SK-N-SH (cell line): ENCODE measurements at regions not wholly inside any gene's neighbourhood (a gene's known extent, or its start where the extent isn't known, plus 50 kb on each side); places are given as distances from the start of the nearest gene placed in this dataset.

Source experiments
- CTCF ChIA-PET: fragments of 300-600, 350-600 bp; formaldehyde crosslinking; extraction: SDS; loops from one replicate; lab custom pipeline; 2021; lab: Yijun Ruan, JAX
- POLR2A ChIA-PET: fragments of 350-600 bp; sonication (Branson Sonifier 250); formaldehyde crosslinking; extraction: SDS; loops from one replicate; lab custom pipeline; 2020; ENCODE audit warnings: antibody characterized with exemption, inconsistent platforms; lab: Yijun Ruan, JAX
- DNase-seq: peaks from one replicate; pipeline ENCODE4 v3.0.0; 2012
- H2AFZ ChIP-seq: fragments of 200-600 bp; sonication (generic); 2 replicates; pipeline ENCODE4 v1.8.1; 2016; ENCODE audit warnings: antibody characterized with exemption, mild to moderate bottlenecking, low read depth
- H3F3A ChIP-seq: fragments of 200-600 bp; sonication (generic); replicated peaks from 2 replicates; pipeline ENCODE3; 2016; ENCODE audit warnings: antibody characterized with exemption, mild to moderate bottlenecking; ENCODE audit not compliant: insufficient read depth
- H3K27ac ChIP-seq, 2 experiments: fragments of 200-500 bp in 1 of 2; fragments of 200-600 bp in 1 of 2; sonication (Bioruptor generic) in 1 of 2; sonication (generic), shearing (Covaris generic) in 1 of 2; 2 replicates each; pipeline versions ENCODE4 v1.5.1 to v1.6.1; 2014 to 2016; ENCODE audit warnings: low read depth in 2 of 2, inconsistent platforms in 1 of 2, low read length in 1 of 2, mild to moderate bottlenecking in 1 of 2, mixed read lengths in 1 of 2
- H3K27me3 ChIP-seq: fragments of 200-600 bp; sonication (generic), shearing (Covaris generic); 2 replicates; pipeline ENCODE4 v1.6.1; 2016; ENCODE audit warnings: mixed run types; ENCODE audit not compliant: insufficient read depth
- H3K36me3 ChIP-seq, 2 experiments: fragments of 200-500 bp in 1 of 2; fragments of 200-600 bp in 1 of 2; sonication (Bioruptor generic) in 1 of 2; sonication (generic) in 1 of 2; replicated peaks in 1 of 2; 2 replicates each; pipeline versions ENCODE3 to v1.5.1; 2014 to 2016; ENCODE audit warnings: low read length in 1 of 2, mild to moderate bottlenecking in 1 of 2; ENCODE audit not compliant: insufficient read depth in 2 of 2, control insufficient read depth in 1 of 2
- H3K4me1 ChIP-seq, 2 experiments: fragments of 200-500 bp in 1 of 2; fragments of 200-600 bp in 1 of 2; sonication (Bioruptor generic) in 1 of 2; sonication (generic), shearing (Covaris generic) in 1 of 2; 2 replicates each; pipeline versions ENCODE4 v1.5.1 to v1.6.1; 2014 to 2016; ENCODE audit warnings: low read depth in 1 of 2, low read length in 1 of 2, mixed run types in 1 of 2; ENCODE audit not compliant: insufficient read depth in 2 of 2, control insufficient read depth in 1 of 2
- H3K4me2 ChIP-seq: fragments of 200-600 bp; sonication (generic), shearing (Covaris generic); 2 replicates; pipeline ENCODE4 v1.6.1; 2017; ENCODE audit warnings: mixed run types
- H3K4me3 ChIP-seq, 2 experiments: fragments of 200-500 bp in 1 of 2; fragments of 200-600 bp in 1 of 2; sonication (Bioruptor generic) in 1 of 2; sonication (generic), shearing (Covaris generic) in 1 of 2; 2 replicates each; pipeline versions ENCODE4 v1.5.1 to v1.8.1; 2014 to 2016; ENCODE audit warnings: low read depth in 2 of 2, inconsistent platforms in 1 of 2, low read length in 1 of 2, mild to moderate bottlenecking in 1 of 2, mixed read lengths in 1 of 2, moderate library complexity in 1 of 2
- H3K79me2 ChIP-seq: fragments of 200-600 bp; sonication (generic); 2 replicates; pipeline ENCODE4 v1.8.1; 2017; ENCODE audit warnings: mild to moderate bottlenecking; ENCODE audit not compliant: insufficient read depth
- H3K9ac ChIP-seq: fragments of 200-600 bp; sonication (generic); 2 replicates; pipeline ENCODE4 v1.6.1; 2017; ENCODE audit warnings: mixed run types
- H3K9me2 ChIP-seq: fragments of 200-600 bp; sonication (generic); 2 replicates; pipeline ENCODE4 v1.6.1; 2017; ENCODE audit warnings: mixed run types
- H3K9me3 ChIP-seq: fragments of 200-600 bp; sonication (generic); 2 replicates; pipeline ENCODE4 v1.6.1; 2017; ENCODE audit warnings: mixed run types, mild to moderate bottlenecking, moderate library complexity
- H4K20me1 ChIP-seq: fragments of 200-600 bp; sonication (generic); 2 replicates; pipeline ENCODE4 v1.6.1; 2017; ENCODE audit warnings: mild to moderate bottlenecking, mixed run types; ENCODE audit not compliant: insufficient read depth
- ELF1 ChIP-seq: IDR thresholded peaks from 2 replicates; pipeline ENCODE4 v1.4.0; 2012
- EP300 ChIP-seq, 2 experiments: IDR thresholded peaks; 2 replicates each; pipeline versions ENCODE4 v1.4.0 to v1.6.1; 2012; ENCODE audit warnings: borderline replicate concordance in 1 of 2, low read depth in 1 of 2, low read length in 1 of 2
- EZH2phosphoT487 ChIP-seq: fragments of 200-600 bp; sonication (generic); IDR thresholded peaks from 2 replicates; pipeline ENCODE4 v1.6.1; 2017; ENCODE audit warnings: low read depth, mixed run types, mild to moderate bottlenecking, antibody characterized with exemption, moderate library complexity, borderline replicate concordance
- FOXM1 ChIP-seq: IDR thresholded peaks from 2 replicates; pipeline ENCODE4 v1.4.0; 2012; ENCODE audit warnings: low read depth, mild to moderate bottlenecking
- GABPA ChIP-seq: IDR thresholded peaks from 2 replicates; pipeline ENCODE4 v1.4.0; 2012; ENCODE audit warnings: low read depth, mild to moderate bottlenecking
- GATA2 ChIP-seq: sonication (generic); formaldehyde crosslinking; IDR thresholded peaks from 2 replicates; pipeline ENCODE4 v1.5.0; 2020; ENCODE audit warnings: mild to moderate bottlenecking, missing genetic modification reagents
- MXI1 ChIP-seq: IDR thresholded peaks from 2 replicates; pipeline ENCODE4 v1.6.1; 2012; ENCODE audit warnings: mild to moderate bottlenecking, low read depth, low read length, improper control_type of control experiment
- NFIC ChIP-seq: IDR thresholded peaks from 2 replicates; pipeline ENCODE4 v1.4.0; 2012; ENCODE audit warnings: borderline replicate concordance
- RFX5 ChIP-seq: IDR thresholded peaks from 2 replicates; pipeline ENCODE4 v1.6.1; 2012; ENCODE audit warnings: mild to moderate bottlenecking, improper control_type of control experiment, low read length
- RXRA ChIP-seq: IDR thresholded peaks from 2 replicates; pipeline ENCODE4 v1.4.0; 2012; ENCODE audit warnings: low read depth, mild to moderate bottlenecking, borderline replicate concordance
- SIN3A ChIP-seq: IDR thresholded peaks from 2 replicates; pipeline ENCODE4 v1.6.1; 2012; ENCODE audit warnings: low read depth, mild to moderate bottlenecking, low read length, moderate library complexity, borderline replicate concordance
- SMC3 ChIP-seq: IDR thresholded peaks from 2 replicates; pipeline ENCODE4 v1.6.1; 2012; ENCODE audit warnings: low read depth, low read length, improper control_type of control experiment
- TEAD4 ChIP-seq: IDR thresholded peaks from 2 replicates; pipeline ENCODE4 v1.4.0; 2012; ENCODE audit warnings: mild to moderate bottlenecking, borderline replicate concordance; ENCODE audit not compliant: insufficient read depth
- WGBS: methylation state at CpG from one replicate; pipeline ENCODE4 v1.1.6; 2017; ENCODE audit warnings: low lambda C conversion rate; 5-methylcytosine and 5-hydroxymethylcytosine counted together
- TF ChIP-seq, protein P1 (sequence below): IDR thresholded peaks from 2 replicates; pipeline ENCODE4 v1.4.0; 2012; ENCODE audit warnings: low read depth, borderline replicate concordance
- TF ChIP-seq, protein P2 (sequence below): IDR thresholded peaks from 2 replicates; pipeline ENCODE4 v1.4.0; 2012; ENCODE audit warnings: low read depth, borderline replicate concordance
- TF ChIP-seq, protein P3 (sequence below): IDR thresholded peaks from 2 replicates; pipeline ENCODE4 v1.6.1; 2012; ENCODE audit warnings: mild to moderate bottlenecking, low read depth, low read length, moderate library complexity
- TF ChIP-seq, protein P4 (sequence below): fragments of 150-350 bp; IDR thresholded peaks from 2 replicates; pipeline ENCODE4 v1.6.1; 2017; ENCODE audit warnings: antibody characterized with exemption, low read length, low read depth, borderline replicate concordance
- TF ChIP-seq, protein P5 (sequence below): fragments of 150-350 bp; IDR thresholded peaks from 2 replicates; pipeline ENCODE4 v1.6.1; 2016; ENCODE audit warnings: mild to moderate bottlenecking, low read depth, low read length
- TF ChIP-seq, protein P6 (sequence below): IDR thresholded peaks from 2 replicates; pipeline ENCODE4 v1.4.0; 2012; ENCODE audit warnings: low read depth

DNA sequence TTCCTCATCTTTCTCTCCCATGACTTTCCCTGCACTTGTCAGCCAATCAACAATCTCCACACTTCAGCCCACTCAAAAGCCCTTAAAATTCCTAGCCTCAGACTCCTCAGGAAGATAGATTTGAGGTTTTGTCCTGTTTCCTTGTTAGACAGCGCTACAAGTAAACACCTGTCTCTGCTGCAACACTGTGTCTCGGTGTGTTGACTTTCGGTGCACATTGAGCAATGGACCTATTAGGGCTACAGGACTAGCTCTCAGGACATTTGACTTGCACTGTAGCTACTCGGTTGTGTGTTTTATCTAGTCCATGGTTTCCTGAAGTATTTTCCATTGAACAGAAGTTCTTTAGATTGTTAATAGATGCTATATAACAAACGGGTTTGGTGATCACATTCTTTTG, 140.9 kb upstream of the XPO1 start:
- H3K4me3 ChIP-seq, result no peak overlapping the region
- no peaks in the 10 kb centered on the region for H4K20me1 ChIP-seq
- no peaks in the 10 kb centered on the region for H3K9me2 ChIP-seq
- H2AFZ ChIP-seq, result no peak overlapping the region
- no peaks in the 10 kb centered on the region for H3K4me1 ChIP-seq
- 69% methylated on average over 5 of the region's 5 CpGs for WGBS
- H3K27ac ChIP-seq, result no peak overlapping the region
- TF ChIP-seq GATA2 (CRISPR knock-in tag), result no peak
- TF ChIP-seq, protein P1, sequence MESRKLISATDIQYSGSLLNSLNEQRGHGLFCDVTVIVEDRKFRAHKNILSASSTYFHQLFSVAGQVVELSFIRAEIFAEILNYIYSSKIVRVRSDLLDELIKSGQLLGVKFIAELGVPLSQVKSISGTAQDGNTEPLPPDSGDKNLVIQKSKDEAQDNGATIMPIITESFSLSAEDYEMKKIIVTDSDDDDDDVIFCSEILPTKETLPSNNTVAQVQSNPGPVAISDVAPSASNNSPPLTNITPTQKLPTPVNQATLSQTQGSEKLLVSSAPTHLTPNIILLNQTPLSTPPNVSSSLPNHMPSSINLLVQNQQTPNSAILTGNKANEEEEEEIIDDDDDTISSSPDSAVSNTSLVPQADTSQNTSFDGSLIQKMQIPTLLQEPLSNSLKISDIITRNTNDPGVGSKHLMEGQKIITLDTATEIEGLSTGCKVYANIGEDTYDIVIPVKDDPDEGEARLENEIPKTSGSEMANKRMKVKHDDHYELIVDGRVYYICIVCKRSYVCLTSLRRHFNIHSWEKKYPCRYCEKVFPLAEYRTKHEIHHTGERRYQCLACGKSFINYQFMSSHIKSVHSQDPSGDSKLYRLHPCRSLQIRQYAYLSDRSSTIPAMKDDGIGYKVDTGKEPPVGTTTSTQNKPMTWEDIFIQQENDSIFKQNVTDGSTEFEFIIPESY, result no peak
- no peak for TF ChIP-seq ELF1
- TF ChIP-seq, protein P2, sequence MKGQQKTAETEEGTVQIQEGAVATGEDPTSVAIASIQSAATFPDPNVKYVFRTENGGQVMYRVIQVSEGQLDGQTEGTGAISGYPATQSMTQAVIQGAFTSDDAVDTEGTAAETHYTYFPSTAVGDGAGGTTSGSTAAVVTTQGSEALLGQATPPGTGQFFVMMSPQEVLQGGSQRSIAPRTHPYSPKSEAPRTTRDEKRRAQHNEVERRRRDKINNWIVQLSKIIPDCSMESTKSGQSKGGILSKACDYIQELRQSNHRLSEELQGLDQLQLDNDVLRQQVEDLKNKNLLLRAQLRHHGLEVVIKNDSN, result no peak
- no peak for TF ChIP-seq SMC3
- TF ChIP-seq, protein P3, sequence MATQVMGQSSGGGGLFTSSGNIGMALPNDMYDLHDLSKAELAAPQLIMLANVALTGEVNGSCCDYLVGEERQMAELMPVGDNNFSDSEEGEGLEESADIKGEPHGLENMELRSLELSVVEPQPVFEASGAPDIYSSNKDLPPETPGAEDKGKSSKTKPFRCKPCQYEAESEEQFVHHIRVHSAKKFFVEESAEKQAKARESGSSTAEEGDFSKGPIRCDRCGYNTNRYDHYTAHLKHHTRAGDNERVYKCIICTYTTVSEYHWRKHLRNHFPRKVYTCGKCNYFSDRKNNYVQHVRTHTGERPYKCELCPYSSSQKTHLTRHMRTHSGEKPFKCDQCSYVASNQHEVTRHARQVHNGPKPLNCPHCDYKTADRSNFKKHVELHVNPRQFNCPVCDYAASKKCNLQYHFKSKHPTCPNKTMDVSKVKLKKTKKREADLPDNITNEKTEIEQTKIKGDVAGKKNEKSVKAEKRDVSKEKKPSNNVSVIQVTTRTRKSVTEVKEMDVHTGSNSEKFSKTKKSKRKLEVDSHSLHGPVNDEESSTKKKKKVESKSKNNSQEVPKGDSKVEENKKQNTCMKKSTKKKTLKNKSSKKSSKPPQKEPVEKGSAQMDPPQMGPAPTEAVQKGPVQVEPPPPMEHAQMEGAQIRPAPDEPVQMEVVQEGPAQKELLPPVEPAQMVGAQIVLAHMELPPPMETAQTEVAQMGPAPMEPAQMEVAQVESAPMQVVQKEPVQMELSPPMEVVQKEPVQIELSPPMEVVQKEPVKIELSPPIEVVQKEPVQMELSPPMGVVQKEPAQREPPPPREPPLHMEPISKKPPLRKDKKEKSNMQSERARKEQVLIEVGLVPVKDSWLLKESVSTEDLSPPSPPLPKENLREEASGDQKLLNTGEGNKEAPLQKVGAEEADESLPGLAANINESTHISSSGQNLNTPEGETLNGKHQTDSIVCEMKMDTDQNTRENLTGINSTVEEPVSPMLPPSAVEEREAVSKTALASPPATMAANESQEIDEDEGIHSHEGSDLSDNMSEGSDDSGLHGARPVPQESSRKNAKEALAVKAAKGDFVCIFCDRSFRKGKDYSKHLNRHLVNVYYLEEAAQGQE, result no peak
- no peak for TF ChIP-seq TEAD4
- TF ChIP-seq, protein P4, sequence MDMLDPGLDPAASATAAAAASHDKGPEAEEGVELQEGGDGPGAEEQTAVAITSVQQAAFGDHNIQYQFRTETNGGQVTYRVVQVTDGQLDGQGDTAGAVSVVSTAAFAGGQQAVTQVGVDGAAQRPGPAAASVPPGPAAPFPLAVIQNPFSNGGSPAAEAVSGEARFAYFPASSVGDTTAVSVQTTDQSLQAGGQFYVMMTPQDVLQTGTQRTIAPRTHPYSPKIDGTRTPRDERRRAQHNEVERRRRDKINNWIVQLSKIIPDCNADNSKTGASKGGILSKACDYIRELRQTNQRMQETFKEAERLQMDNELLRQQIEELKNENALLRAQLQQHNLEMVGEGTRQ, result no peak
- no peak for TF ChIP-seq EZH2phosphoT487
- no peak for TF ChIP-seq RFX5
- TF ChIP-seq, protein P5, sequence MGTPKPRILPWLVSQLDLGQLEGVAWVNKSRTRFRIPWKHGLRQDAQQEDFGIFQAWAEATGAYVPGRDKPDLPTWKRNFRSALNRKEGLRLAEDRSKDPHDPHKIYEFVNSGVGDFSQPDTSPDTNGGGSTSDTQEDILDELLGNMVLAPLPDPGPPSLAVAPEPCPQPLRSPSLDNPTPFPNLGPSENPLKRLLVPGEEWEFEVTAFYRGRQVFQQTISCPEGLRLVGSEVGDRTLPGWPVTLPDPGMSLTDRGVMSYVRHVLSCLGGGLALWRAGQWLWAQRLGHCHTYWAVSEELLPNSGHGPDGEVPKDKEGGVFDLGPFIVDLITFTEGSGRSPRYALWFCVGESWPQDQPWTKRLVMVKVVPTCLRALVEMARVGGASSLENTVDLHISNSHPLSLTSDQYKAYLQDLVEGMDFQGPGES, result no peak
- no peak for TF ChIP-seq MXI1
- no peak for TF ChIP-seq FOXM1
- no peak for TF ChIP-seq EP300 (IDR thresholded peaks at IDR 0.05; ENCODE audit: borderline replicate concordance in 1 of 2, low read depth in 1 of 2, low read length in 1 of 2)
- no peak for TF ChIP-seq SIN3A
- TF ChIP-seq GABPA, result no peak
- TF ChIP-seq, protein P6, sequence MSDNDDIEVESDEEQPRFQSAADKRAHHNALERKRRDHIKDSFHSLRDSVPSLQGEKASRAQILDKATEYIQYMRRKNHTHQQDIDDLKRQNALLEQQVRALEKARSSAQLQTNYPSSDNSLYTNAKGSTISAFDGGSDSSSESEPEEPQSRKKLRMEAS, result no peak
- no peak for TF ChIP-seq NFIC
- TF ChIP-seq RXRA, result no peak
- ChIA-PET CTCF (interaction anchor here (1.0 to 1.1 kb wide), 2 partner anchors 10 to 22 kb away, joined by 3 to 4 read pairs; no protein-coding TSS in a partner anchor), POLR2A (no interaction called here)
- H3K4me2 ChIP-seq, result no peak overlapping the region
- H3K9me3 ChIP-seq, result peaks cover 7% of the 10 kb centered on the region; the same call in 1 of the 2 replicates
- no peaks in the 10 kb centered on the region for H3F3A ChIP-seq
- H3K79me2 ChIP-seq, result no peaks in the 10 kb centered on the region
- H3K9ac ChIP-seq, result no peak overlapping the region
- no peak for DNase-seq
- H3K27me3 ChIP-seq, result no peaks in the 10 kb centered on the region
- H3K36me3 ChIP-seq, result no peaks in the 10 kb centered on the region
